Uterus (tissue), 3 donors: ENCODE measurements at regions not wholly inside any gene's neighbourhood (a gene's known extent, or its start where the extent isn't known, plus 50 kb on each side); places are given as distances from the start of the nearest gene placed in this dataset.

Experiments used
- DNase-seq, 2 donors: peaks; one replicate each; pipeline ENCODE4 v3.0.0-alpha.2; 2019 to 2020
- H3K27ac ChIP-seq, 2 donors: fragments of 200-600 bp; sonication (generic); 1 replicate in 1 of 2; 2 replicates in 1 of 2; pipeline ENCODE4 v1.5.1; 2016 to 2018
- H3K27me3 ChIP-seq, 2 donors: fragments of 200-600 bp; sonication (generic); one replicate each; pipeline ENCODE4 v1.5.1; 2018 to 2019; ENCODE audit warnings: control low read depth in 1 of 2
- H3K36me3 ChIP-seq, 2 donors: fragments of 200-600 bp; sonication (generic); one replicate each; pipeline ENCODE4 v1.5.1; 2019; ENCODE audit warnings: control low read depth in 1 of 2
- H3K4me1 ChIP-seq, 2 donors: fragments of 200-600 bp; sonication (generic); one replicate each; pipeline ENCODE4 v1.5.1; 2018 to 2019; ENCODE audit warnings: control low read depth in 1 of 2
- H3K4me3 ChIP-seq, 2 donors: fragments of 200-600 bp; sonication (generic); 1 replicate in 1 of 2; 2 replicates in 1 of 2; pipeline ENCODE4 v1.5.1; 2018 to 2019; ENCODE audit warnings: mild to moderate bottlenecking in 1 of 2
- H3K9me3 ChIP-seq, 2 donors: fragments of 200-600 bp; sonication (generic); one replicate each; pipeline ENCODE4 v1.5.1; 2019; ENCODE audit warnings: control low read depth in 1 of 2
- POLR2A ChIP-seq, 2 donors: fragments of 450-650 bp; IDR thresholded peaks; one replicate each; pipeline ENCODE4 v1.6.1; 2016; ENCODE audit warnings: antibody characterized with exemption in 2 of 2, mild to moderate bottlenecking in 1 of 2, moderate library complexity in 1 of 2
- intact Hi-C: fragments of 100-400 bp; cut with DNase I; formaldehyde crosslinking; loops from one replicate; pipeline ENCODE4 v1.15.1; 2023; ENCODE audit warnings: low total_unique reads
- TF ChIP-seq, protein P1 (sequence below), 4 experiments: fragments of 200-600 bp in 2 of 4; fragments of 450-650 bp in 2 of 4; sonication (generic) in 2 of 4; IDR thresholded peaks; one replicate each; pipeline ENCODE4 v1.5.1; 2016 to 2019; ENCODE audit warnings: antibody characterized with exemption in 4 of 4, mild to moderate bottlenecking in 2 of 4, moderate library complexity in 1 of 4
- donor health status: DM: yes; HTN: yes; CAD: no.

- no peaks in the 10 kb centered on the region for H3K9me3 ChIP-seq
- DNase-seq: no peak
- H3K4me3 ChIP-seq: no peak overlapping the region
- intact Hi-C loops: no loop called here
- H3K4me1 ChIP-seq: no peaks in the 10 kb centered on the region
- no peaks in the 10 kb centered on the region for H3K27me3 ChIP-seq
- TF ChIP-seq POLR2A (IDR thresholded peaks at IDR 0.05): no peak
- TF ChIP-seq, protein P1, sequence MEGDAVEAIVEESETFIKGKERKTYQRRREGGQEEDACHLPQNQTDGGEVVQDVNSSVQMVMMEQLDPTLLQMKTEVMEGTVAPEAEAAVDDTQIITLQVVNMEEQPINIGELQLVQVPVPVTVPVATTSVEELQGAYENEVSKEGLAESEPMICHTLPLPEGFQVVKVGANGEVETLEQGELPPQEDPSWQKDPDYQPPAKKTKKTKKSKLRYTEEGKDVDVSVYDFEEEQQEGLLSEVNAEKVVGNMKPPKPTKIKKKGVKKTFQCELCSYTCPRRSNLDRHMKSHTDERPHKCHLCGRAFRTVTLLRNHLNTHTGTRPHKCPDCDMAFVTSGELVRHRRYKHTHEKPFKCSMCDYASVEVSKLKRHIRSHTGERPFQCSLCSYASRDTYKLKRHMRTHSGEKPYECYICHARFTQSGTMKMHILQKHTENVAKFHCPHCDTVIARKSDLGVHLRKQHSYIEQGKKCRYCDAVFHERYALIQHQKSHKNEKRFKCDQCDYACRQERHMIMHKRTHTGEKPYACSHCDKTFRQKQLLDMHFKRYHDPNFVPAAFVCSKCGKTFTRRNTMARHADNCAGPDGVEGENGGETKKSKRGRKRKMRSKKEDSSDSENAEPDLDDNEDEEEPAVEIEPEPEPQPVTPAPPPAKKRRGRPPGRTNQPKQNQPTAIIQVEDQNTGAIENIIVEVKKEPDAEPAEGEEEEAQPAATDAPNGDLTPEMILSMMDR (IDR thresholded peaks at IDR 0.05): no peak
- no peaks in the 10 kb centered on the region for H3K36me3 ChIP-seq
- H3K27ac ChIP-seq: no peak overlapping the region
Measured at GRCh38 chr4:19879330-19879729, 372.4 kb upstream of the SLIT2 start.

DNA sequence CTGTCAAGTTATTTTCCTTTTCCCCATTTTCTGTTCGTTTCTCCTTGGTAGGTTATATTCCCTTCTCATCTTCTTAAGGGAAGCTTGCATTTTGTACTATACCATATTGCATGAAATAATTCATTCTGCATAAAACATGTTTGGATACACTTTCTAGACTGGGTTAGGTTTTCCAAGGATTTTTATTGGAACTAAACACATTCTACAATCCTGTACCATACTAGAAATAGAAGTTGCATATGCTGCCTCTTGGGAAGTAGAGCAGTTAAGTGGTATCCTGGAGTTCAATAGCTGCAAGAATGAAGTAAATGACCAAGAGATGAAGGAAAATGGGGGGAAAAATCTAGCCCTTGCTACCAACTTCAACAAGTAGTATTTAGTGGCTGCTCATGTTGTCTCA is 393.7 kb upstream of the SLIT2 start:
- no peaks in the 10 kb centered on the region for H3K36me3 ChIP-seq
- no peak overlapping the region for H3K4me3 ChIP-seq
- intact Hi-C loops: no loop called here
- no peaks in the 10 kb centered on the region for H3K9me3 ChIP-seq
- H3K27ac ChIP-seq: no peak overlapping the region
- TF ChIP-seq, protein P1 (IDR thresholded peaks at IDR 0.05): no peak
- no peak for TF ChIP-seq POLR2A (IDR thresholded peaks at IDR 0.05)
- no peaks in the 10 kb centered on the region for H3K27me3 ChIP-seq
- no peaks in the 10 kb centered on the region for H3K4me1 ChIP-seq
- no peak for DNase-seq

DNA sequence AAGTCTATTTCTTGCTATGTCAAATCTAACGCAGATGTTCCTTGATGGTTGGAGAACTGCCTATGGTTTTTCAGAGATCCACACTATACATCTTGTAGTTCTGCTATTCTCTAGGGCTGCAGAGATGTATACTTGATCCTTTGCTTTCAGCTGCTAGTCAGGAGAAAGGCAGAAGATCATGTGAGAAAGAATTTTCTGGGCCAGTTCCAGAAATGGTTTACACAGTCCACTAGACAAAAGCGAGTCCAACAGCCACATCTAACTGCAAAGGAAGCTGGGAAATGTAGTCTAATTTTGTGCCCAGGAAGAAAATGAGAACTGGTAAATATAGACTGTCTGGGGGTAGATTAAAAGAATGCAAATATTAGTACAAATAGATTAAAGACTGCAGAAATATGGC is 394.3 kb upstream of the SLIT2 start:
- Histone ChIP-seq H3K27ac (no peak overlapping the region), H3K36me3 (no peaks in the 10 kb centered on the region), H3K4me3 (no peak overlapping the region), H3K9me3 (no peaks in the 10 kb centered on the region), H3K4me1 (no peaks in the 10 kb centered on the region), H3K27me3 (no peaks in the 10 kb centered on the region)
- TF ChIP-seq POLR2A (IDR thresholded peaks at IDR 0.05): no peak
- TF ChIP-seq, protein P1 (IDR thresholded peaks at IDR 0.05): no peak
- intact Hi-C loops: no loop called here
- DNase-seq: no peak

DNA sequence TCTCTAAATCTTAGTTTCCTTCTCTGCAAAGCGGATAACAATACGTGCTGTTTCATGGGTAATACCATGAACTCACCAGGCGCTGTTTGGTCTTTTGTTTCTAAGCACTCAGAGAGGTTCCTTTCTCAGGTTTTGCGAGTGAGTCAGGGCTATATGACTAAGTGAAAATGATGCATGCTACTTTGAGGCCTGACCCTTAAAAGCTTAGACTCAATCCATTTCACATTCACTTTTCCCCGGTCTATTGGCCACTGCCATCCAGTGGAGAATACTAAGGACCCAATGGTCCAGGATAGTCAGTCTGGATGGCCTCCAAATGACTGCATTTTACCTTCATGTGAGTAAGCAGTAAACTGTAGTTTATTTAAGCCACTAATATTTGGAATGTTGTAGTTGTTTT is 400.8 kb upstream of the SLIT2 start:
- no peaks in the 10 kb centered on the region for H3K4me1 ChIP-seq
- no peak for DNase-seq
- no peak overlapping the region for H3K4me3 ChIP-seq
- no peak for TF ChIP-seq POLR2A (IDR thresholded peaks at IDR 0.05)
- TF ChIP-seq, protein P1 (IDR thresholded peaks at IDR 0.05): no peak
- H3K27ac ChIP-seq: no peak overlapping the region
- no peaks in the 10 kb centered on the region for H3K36me3 ChIP-seq
- intact Hi-C loops: no loop called here
- H3K9me3 ChIP-seq: no peaks in the 10 kb centered on the region
- no peaks in the 10 kb centered on the region for H3K27me3 ChIP-seq

DNA sequence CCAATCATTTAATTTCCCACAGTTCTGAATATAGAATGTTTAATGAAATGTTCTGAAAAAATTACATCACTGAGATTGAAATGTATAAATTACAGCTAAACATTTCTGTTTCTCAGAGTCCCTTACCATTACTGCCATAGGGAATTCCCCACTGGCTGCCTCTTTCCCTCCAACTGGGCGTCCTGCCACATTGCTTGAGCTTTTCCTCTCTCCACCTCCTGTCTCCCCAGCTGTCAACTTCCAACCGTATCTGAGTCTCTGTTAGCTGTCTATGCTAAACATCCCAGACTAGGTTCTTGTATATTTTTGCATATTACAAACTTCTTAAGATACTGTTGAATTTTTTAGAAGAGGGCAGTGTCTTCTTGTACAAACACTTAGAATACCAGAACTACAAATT is 407.3 kb upstream of the SLIT2 start:
- H3K27me3 ChIP-seq: no peaks in the 10 kb centered on the region
- TF ChIP-seq, protein P1 (IDR thresholded peaks at IDR 0.05): no peak
- H3K4me1 ChIP-seq: no peaks in the 10 kb centered on the region
- H3K9me3 ChIP-seq: no peaks in the 10 kb centered on the region
- no peak for DNase-seq
- intact Hi-C loops: no loop called here
- H3K27ac ChIP-seq: no peak overlapping the region
- H3K4me3 ChIP-seq: no peak overlapping the region
- H3K36me3 ChIP-seq: no peaks in the 10 kb centered on the region
